ENCODE measurements at regions not wholly inside any gene's neighbourhood (a gene's known extent, or its start where the extent isn't known, plus 50 kb on each side); places are given as distances from the start of the nearest gene placed in this dataset.
"Not testable (repeated sequence)": the region's sequence is repeated elsewhere in the genome, so short reads cannot be mapped to it uniquely, and the experiment has no call there.

DNA sequence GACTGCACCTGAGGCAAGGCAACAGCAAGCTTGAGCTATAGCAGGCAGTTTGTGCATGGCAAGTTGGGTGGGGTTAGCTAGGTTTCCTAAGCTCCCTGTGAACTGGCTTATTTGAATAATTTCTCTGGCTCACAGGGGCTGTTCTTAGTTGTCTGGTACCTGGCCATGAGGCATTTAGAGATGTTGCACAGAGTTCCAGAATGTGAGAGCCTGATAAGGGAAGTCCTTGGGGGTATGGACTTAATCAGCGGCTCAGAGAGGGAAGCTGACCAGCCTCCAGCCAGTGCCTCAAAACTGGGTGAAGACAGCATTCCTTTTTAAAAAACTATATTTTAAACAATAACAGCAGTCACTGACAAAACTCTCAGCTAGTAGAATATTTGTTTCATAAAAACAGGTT, 307.4 kb downstream of the FZD1 start:
- H3K4me3 ChIP-seq (ENCODE audit: low read depth, low read length): no peak overlapping the region
- CTCF ChIA-PET: no interaction called here
- TF ChIP-seq, protein P1, sequence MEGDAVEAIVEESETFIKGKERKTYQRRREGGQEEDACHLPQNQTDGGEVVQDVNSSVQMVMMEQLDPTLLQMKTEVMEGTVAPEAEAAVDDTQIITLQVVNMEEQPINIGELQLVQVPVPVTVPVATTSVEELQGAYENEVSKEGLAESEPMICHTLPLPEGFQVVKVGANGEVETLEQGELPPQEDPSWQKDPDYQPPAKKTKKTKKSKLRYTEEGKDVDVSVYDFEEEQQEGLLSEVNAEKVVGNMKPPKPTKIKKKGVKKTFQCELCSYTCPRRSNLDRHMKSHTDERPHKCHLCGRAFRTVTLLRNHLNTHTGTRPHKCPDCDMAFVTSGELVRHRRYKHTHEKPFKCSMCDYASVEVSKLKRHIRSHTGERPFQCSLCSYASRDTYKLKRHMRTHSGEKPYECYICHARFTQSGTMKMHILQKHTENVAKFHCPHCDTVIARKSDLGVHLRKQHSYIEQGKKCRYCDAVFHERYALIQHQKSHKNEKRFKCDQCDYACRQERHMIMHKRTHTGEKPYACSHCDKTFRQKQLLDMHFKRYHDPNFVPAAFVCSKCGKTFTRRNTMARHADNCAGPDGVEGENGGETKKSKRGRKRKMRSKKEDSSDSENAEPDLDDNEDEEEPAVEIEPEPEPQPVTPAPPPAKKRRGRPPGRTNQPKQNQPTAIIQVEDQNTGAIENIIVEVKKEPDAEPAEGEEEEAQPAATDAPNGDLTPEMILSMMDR (IDR thresholded peaks at IDR 0.05; ENCODE audit: low read depth, low read length): no peak

DNA sequence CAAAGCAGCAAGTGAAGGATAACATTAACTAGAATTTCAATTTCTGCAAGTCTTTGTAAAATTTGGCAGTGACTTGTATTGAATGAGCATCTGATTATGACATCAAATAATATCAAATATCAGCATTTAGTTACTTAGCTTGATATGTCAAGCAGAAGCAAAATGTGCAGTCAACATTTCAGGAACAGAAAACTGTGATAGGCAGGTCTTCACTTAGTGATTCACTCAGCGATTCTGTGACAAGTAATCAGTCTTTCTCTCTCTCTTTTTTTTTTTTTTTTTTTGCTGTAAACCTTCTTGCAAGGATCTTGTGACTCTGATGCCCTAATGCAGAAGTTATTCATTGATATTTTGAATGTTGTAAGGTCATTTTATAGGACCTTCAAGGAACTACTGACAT, 307.1 kb downstream of the MTERF1 start:
- CTCF ChIA-PET: no interaction called here
- TF ChIP-seq, protein P1 (IDR thresholded peaks at IDR 0.05; ENCODE audit: low read depth, low read length): no peak
- Histone ChIP-seq H3K27ac (ENCODE audit: low read depth, low read length) (no peak overlapping the region), H3K9me3 (ENCODE audit: control insufficient read depth, insufficient read depth, low read length) (no peaks in the 10 kb centered on the region), H3K4me3 (ENCODE audit: low read depth, low read length) (no peak overlapping the region), H3K27me3 (ENCODE audit: control insufficient read depth, insufficient read depth, low read length) (no peaks in the 10 kb centered on the region)
- no peak for DNase-seq (ENCODE audit: low read depth, low spot score)
- POLR2A ChIA-PET: no interaction called here

More for the DNA sequence above, 307.4 kb downstream of the FZD1 start:
- Histone ChIP-seq H3K9me3 (ENCODE audit: control insufficient read depth, insufficient read depth, low read length) (no peaks in the 10 kb centered on the region), H3K27ac (ENCODE audit: low read depth, low read length) (no peak overlapping the region), H3K27me3 (ENCODE audit: control insufficient read depth, insufficient read depth, low read length) (no peaks in the 10 kb centered on the region)
- POLR2A ChIA-PET: no interaction called here
- DNase-seq (ENCODE audit: low read depth, low spot score): no peak

DNA sequence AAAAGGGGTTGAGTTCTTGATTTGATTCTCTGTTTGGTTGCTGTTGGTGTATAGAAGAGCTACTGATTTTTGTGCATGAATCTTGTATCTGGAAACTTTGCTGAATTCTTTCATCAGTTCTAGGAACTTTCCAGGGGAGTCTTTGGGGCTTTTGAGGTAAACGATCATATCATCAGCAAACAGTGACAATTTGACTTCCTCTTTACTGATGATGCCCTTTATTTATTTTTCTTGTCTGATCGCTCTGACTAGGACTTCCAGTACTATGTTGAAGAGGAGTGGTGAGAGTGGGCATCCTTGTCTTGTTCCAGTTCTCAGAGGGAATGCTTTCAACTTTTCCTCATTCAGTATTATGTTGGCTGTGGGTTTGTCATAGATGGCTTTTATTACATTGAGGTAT, 304.0 kb downstream of the MTERF1 start:
- H3K9me3 ChIP-seq (ENCODE audit: control insufficient read depth, insufficient read depth, low read length); H3K27ac ChIP-seq (ENCODE audit: low read depth, low read length); POLR2A ChIA-PET; DNase-seq (ENCODE audit: low read depth, low spot score); H3K4me3 ChIP-seq (ENCODE audit: low read depth, low read length); CTCF ChIA-PET; H3K27me3 ChIP-seq (ENCODE audit: control insufficient read depth, insufficient read depth, low read length): not testable (repeated sequence)

DNA sequence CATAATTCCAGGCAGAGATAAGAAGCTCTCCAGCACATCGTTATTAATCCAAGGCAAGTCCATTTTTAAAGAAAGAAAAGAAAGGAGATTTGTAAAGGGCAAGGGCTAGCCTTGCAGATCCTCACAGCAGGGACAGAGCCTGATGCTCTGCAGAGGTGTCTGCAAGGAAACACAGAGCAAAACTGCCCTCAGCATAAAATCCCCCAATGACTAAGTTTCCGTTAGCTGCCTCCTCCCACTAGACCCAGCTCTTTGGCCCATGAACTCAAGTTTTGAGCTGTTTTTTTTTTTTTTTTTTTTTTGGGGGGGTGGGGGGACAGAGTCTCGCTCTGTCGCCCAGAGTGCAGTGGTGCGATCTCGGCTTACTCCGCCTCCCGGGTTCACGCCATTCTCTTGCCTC, 300.7 kb downstream of the MTERF1 start:
- no peaks in the 10 kb centered on the region for H3K27me3 ChIP-seq (ENCODE audit: control insufficient read depth, insufficient read depth, low read length)
- DNase-seq (ENCODE audit: low read depth, low spot score): no peak
- POLR2A ChIA-PET: no interaction called here
- no peak overlapping the region for H3K27ac ChIP-seq (ENCODE audit: low read depth, low read length)
- no peaks in the 10 kb centered on the region for H3K9me3 ChIP-seq (ENCODE audit: control insufficient read depth, insufficient read depth, low read length)
- CTCF ChIA-PET: no interaction called here
- TF ChIP-seq, protein P1 (IDR thresholded peaks at IDR 0.05; ENCODE audit: low read depth, low read length): no peak
- H3K4me3 ChIP-seq (ENCODE audit: low read depth, low read length): no peak overlapping the region

DNA sequence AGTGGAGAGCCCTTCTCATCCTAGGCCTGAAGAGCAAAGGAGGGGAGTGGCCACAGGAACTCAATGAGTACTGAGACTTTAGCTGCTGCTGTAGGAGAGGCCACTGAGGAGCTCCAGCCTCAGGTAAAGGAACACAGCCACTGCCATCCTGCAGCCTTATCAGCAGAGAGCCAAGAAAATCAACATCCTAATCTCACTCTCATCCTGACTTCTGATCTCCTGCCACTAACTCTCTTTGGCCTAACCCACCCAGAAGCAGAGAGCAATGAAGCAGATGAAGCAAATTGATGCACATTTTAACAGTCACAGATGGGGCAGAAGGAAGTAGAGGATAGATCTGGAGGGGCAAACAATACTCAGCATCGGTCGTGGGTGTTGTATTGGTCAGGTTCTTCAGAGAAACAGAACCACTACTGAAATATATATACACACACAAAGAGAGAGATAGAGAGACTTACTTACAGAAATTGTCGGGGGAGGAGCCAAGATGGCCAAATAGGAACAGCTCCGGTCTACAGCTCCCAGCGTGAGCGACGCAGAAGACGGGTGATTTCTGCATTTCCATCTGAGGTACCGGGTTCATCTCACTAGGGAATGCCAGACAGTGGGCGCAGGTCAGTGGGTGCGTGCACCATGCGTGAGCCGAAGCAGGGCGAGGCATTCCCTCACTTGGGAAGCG, 297.6 kb downstream of the MTERF1 start:
- no peak for DNase-seq (ENCODE audit: low read depth, low spot score)
- H3K9me3 ChIP-seq (ENCODE audit: control insufficient read depth, insufficient read depth, low read length): no peaks in the 10 kb centered on the region
- ChIA-PET CTCF (interaction anchor here (0.6 kb wide), 1 partner anchor 548 kb away, joined by 5 read pairs; no protein-coding TSS in a partner anchor), POLR2A (no interaction called here)
- no peak overlapping the region for H3K27ac ChIP-seq (ENCODE audit: low read depth, low read length)
- no peak overlapping the region for H3K4me3 ChIP-seq (ENCODE audit: low read depth, low read length)
- TF ChIP-seq, protein P1 (IDR thresholded peaks at IDR 0.05; ENCODE audit: low read depth, low read length): no peak
- H3K27me3 ChIP-seq (ENCODE audit: control insufficient read depth, insufficient read depth, low read length): no peaks in the 10 kb centered on the region

Data from AG04450 (cell line).